Stimulated activated CD4-positive, alpha-beta T cell treated with anti-CD3 and anti-CD28 coated beads, Interleukin-4, amount 100 ng/mL, for 24 hours (primary cell): ENCODE measurements at regions not wholly inside any gene's neighbourhood (a gene's known extent, or its start where the extent isn't known, plus 50 kb on each side); places are given as distances from the start of the nearest gene placed in this dataset.

Source experiments
- DNase-seq: peaks from one replicate; pipeline ENCODE4 v3.0.0-alpha.2; 2020

- no peak for DNase-seq
Measured at GRCh38 chr6:147826698-147827097, 318.2 kb downstream of the SAMD5 start.

- no peak for DNase-seq
Measured at GRCh38 chr6:147829418-147829817, 320.9 kb downstream of the SAMD5 start.

DNA sequence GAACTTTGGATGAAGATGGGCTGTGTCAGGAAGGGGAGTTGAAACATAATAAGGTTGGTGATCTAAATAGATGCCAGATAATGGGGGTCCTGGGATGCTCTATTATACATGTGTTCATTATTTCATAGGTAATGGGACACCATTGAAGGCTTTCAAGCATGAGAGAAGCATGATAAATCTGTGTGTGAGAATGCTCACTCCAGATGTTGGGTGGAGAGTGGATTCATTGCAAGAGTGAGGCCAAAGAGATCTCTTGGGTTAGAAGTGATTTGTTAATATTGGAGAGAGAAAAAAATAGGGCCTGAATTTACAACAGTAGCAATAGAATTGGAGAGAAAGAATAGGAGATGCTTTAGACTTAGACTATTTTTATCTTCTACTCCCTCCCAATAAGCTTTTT is 321.3 kb downstream of the SAMD5 start:
- DNase-seq: no peak

GRCh38 chr6:147831356-147831755 is 322.9 kb downstream of the SAMD5 start:
- no peak for DNase-seq

DNA sequence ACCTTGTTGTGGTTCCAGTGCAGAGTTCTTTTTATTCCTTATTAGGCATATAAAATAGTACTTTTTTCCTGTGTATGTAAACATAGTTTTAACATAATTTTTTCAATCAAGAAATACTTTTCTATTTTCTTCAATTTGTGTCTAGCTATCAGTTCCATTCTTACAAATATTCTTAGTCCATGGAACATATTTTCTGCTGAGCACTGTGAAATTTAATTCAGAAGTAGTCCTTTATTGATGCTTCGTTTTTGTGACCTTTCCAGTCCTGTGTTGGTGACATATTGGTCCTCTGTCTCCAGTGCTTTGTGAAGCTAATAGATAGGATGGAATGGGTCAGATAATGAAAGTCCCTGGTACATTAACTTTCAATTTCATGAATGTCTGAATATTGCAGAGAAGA is 325.1 kb downstream of the SAMD5 start:
- DNase-seq: no peak

DNA sequence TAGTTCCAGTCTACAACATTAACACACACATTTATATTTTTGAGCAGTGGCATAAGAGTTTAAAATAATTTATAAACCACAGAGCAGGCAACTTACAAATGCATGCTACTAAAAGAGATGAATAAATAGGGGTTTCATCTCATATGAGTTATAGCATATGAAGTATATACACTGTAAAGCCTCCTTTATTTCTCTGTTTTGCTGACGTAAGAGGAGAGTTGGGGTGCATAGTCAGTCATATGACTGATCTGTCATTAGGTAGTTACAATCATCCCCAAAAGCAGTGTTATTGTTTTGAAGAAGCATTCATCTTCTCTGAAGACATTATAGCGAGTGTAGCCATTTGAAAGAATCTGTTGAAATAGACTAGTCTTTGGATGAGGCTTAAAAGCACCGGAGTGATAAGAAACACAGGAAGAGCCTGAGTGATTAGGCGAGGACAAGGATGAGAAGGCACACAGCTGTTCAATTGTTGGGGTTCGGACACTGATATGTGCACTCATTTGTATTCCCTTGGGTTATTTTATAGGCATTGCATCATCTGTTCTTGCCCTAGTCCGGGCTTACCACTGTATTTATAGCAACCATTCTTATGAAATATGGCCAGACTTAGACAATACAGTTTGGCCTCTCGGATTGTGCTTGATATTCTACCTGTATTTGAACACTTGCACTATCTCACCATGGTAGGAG is 325.7 kb downstream of the SAMD5 start:
- no peak for DNase-seq

- DNase-seq: no peak
Measured at GRCh38 chr6:147837540-147837939, 329.1 kb downstream of the SAMD5 start.

- no peak for DNase-seq
Measured at GRCh38 chr6:147839708-147840610, 331.5 kb downstream of the SAMD5 start.

- DNase-seq: no peak
Measured at GRCh38 chr6:147841547-147842148, 333.2 kb downstream of the SAMD5 start.

GRCh38 chr6:147849401-147850330 is 341.2 kb downstream of the SAMD5 start:
- no peak for DNase-seq

GRCh38 chr6:147852772-147853171 is 344.3 kb downstream of the SAMD5 start:
- no peak for DNase-seq

GRCh38 chr6:147853574-147853973 is 345.1 kb downstream of the SAMD5 start:
- DNase-seq: no peak

DNA sequence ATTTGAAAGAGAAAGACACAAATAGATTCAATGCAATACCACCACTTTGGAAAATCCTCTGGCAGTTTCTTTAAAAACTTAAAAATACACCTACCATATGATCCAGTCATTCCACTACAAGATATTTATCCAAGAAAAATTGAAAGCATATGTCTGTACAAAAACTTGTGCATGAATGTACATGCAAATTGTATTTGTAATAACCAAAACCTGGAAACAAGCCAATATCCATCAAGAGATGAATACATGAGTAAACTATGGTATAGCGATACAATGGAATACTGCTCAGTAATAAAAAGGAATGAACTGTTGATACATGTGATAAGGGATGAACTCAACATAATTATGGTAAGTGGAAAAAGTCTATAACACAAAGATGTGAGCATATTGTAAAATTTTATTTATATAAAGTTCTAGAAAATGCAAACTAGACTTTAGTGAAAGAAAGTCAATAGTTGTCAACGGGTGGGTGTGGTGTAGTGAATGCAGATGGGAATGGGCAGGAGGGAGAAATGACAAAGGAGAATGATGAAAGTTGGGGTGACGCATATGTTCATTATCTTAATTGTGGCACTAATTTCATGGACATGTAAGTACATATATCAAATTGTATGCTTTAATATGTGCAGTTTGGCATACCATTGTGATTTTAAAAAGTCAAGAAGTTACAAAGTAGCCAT is 347.5 kb downstream of the SAMD5 start:
- no peak for DNase-seq

GRCh38 chr6:147856687-147857086 is 348.2 kb downstream of the SAMD5 start:
- no peak for DNase-seq

DNA sequence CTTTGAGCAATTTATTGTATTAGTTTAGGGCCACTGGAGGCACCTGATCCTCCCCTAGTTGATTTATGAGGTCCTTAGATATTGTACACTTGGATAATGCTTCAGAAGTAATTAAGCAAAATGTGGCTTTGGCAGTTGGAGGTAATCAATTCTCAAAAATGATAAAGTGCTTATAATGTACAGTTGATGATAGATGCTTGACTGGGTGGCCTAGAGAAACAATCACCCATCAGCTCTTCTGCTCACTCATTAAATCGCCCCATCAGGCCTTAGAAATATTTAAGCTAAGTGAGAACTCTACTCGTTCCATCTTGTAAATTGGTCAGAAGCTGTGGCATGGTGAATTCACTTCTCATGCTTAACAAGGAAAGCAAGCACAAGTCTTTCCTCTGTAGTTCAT is 349.9 kb downstream of the SAMD5 start:
- no peak for DNase-seq

DNA sequence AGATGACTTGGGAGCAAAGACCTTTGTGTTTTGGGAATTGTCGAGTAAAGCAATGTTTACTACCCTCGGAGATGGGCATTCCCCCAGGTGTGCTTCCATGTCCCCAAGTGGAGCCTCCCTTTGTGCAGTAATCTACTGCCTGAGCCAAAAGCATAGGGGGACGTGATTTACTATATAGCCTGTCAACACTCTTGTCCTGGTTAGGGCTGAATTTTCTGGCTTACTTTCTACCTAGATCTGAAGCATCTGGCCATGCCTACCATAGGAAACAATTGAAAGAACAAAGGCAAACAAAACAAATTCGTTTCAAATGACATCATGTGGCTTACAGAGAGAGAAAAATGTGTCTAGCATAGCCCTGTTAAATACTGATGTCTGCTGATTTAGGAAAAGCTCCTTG is 350.6 kb downstream of the SAMD5 start:
- no peak for DNase-seq

GRCh38 chr6:147861696-147862095 is 353.2 kb downstream of the SAMD5 start:
- DNase-seq: no peak

- no peak for DNase-seq
Measured at GRCh38 chr6:147867433-147868226, 359.1 kb downstream of the SAMD5 start.

- DNase-seq: no peak
Measured at GRCh38 chr6:147868427-147869190, 360.1 kb downstream of the SAMD5 start.

- DNase-seq: no peak
Measured at GRCh38 chr6:147869201-147869600, 360.7 kb downstream of the SAMD5 start.
